ENCODE measurements at regions not wholly inside any gene's neighbourhood (a gene's known extent, or its start where the extent isn't known, plus 50 kb on each side); places are given as distances from the start of the nearest gene placed in this dataset.

DNA sequence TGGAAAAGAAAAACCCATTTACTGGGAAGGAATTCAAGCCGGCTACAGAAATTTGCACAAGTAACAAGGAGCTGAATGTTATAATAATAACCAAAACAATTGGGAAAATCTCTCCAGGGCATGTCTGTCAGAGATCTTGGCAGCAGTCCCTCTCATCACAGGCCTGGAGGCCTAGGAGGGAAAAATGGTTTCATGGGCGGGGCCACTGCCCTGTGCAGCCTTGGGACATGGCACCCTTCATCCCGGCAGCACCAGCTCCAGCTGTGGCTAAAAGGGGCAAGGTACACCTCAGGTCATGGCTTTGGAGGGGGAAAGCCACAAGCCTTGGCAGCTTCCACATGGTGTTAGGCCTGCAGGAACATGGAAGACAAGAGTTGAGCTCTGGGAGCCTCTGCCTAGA is 513.1 kb upstream of the CNKSR2 start:
- Histone ChIP-seq H3K4me2 (ENCODE audit: low read length) (no peak overlapping the region), H4K20me1 (ENCODE audit: insufficient read depth, low read length) (no peaks in the 10 kb centered on the region), H3K79me2 (ENCODE audit: insufficient read depth, low read depth, low read length) (no peaks in the 10 kb centered on the region), H3K9me3 (ENCODE audit: low read length) (no peaks in the 10 kb centered on the region), H3K4me3 (ENCODE audit: low read depth, low read length, poor library complexity, severe bottlenecking) (no peak overlapping the region), H2AFZ (ENCODE audit: low read length) (no peak overlapping the region), H3K27ac (ENCODE audit: low read depth, low read length, poor library complexity, severe bottlenecking) (no peak overlapping the region), H3K4me1 (ENCODE audit: insufficient read depth, low read length, poor library complexity, severe bottlenecking) (no peaks in the 10 kb centered on the region), H3K9me2 (ENCODE audit: insufficient read depth, low read length) (no peaks in the 10 kb centered on the region), H3K36me3 (ENCODE audit: insufficient read depth, low read length) (no peaks in the 10 kb centered on the region)
- DNase-seq (ENCODE audit: low spot score): no peak
- CTCF ChIA-PET (ENCODE audit: unreplicated experiment): no interaction called here
- no peak for TF ChIP-seq EZH2phosphoT487 (IDR thresholded peaks at IDR 0.05; ENCODE audit: borderline replicate concordance, low read depth, low read length)
- TF ChIP-seq, protein P1, sequence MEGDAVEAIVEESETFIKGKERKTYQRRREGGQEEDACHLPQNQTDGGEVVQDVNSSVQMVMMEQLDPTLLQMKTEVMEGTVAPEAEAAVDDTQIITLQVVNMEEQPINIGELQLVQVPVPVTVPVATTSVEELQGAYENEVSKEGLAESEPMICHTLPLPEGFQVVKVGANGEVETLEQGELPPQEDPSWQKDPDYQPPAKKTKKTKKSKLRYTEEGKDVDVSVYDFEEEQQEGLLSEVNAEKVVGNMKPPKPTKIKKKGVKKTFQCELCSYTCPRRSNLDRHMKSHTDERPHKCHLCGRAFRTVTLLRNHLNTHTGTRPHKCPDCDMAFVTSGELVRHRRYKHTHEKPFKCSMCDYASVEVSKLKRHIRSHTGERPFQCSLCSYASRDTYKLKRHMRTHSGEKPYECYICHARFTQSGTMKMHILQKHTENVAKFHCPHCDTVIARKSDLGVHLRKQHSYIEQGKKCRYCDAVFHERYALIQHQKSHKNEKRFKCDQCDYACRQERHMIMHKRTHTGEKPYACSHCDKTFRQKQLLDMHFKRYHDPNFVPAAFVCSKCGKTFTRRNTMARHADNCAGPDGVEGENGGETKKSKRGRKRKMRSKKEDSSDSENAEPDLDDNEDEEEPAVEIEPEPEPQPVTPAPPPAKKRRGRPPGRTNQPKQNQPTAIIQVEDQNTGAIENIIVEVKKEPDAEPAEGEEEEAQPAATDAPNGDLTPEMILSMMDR (conservative IDR thresholded peaks at IDR 0.05; ENCODE audit: low read length): no peak
- BruUV-seq (replicated peaks): no TSS peak
- POLR2A ChIA-PET: interaction anchor here (1.2 kb wide), 1 partner anchor 9 kb away, joined by 3 read pairs; no protein-coding TSS in a partner anchor
- intact Hi-C loops (cut with micrococcal nuclease; ENCODE audit: unreplicated experiment): no loop called here

GRCh38 chrX:20857746-20858145 is 516.5 kb upstream of the CNKSR2 start:
- DNase-seq (ENCODE audit: low spot score): no peak

DNA sequence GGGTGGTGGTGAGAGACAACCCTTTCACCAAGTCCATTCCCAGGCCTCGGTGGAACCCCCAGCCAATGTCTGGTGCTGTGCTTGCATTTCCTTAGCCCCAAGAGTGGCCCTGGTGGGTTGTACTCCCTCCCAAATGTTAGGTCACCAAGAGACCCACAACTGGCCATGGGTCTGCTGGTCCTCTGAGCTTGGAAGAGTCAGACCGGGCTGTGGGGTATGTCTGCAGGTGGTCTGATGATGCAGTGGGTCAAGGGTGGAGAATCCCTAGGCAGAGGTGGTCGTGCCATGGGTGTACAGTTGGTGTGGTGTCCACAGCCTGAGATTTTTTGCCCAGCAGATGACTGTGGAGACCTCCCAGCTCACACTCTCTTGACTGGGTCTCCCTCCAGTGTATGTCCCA is 535.7 kb upstream of the CNKSR2 start:
- H2AFZ ChIP-seq (ENCODE audit: low read length): no peak overlapping the region
- no peaks in the 10 kb centered on the region for H3K4me1 ChIP-seq (ENCODE audit: insufficient read depth, low read length, poor library complexity, severe bottlenecking)
- no peaks in the 10 kb centered on the region for H3K9me3 ChIP-seq (ENCODE audit: low read length)
- H3K79me2 ChIP-seq (ENCODE audit: insufficient read depth, low read depth, low read length): no peaks in the 10 kb centered on the region
- no peaks in the 10 kb centered on the region for H4K20me1 ChIP-seq (ENCODE audit: insufficient read depth, low read length)
- no peak overlapping the region for H3K27ac ChIP-seq (ENCODE audit: low read depth, low read length, poor library complexity, severe bottlenecking)
- H3K9me2 ChIP-seq (ENCODE audit: insufficient read depth, low read length): no peaks in the 10 kb centered on the region
- TF ChIP-seq, protein P1 (conservative IDR thresholded peaks at IDR 0.05; ENCODE audit: low read length): no peak
- TF ChIP-seq EZH2phosphoT487 (IDR thresholded peaks at IDR 0.05; ENCODE audit: borderline replicate concordance, low read depth, low read length): no peak
- no peak overlapping the region for H3K4me3 ChIP-seq (ENCODE audit: low read depth, low read length, poor library complexity, severe bottlenecking)
- BruUV-seq (replicated peaks): no TSS peak
- intact Hi-C loops (cut with micrococcal nuclease; ENCODE audit: unreplicated experiment): no loop called here
- ChIA-PET POLR2A (interaction anchor here (0.6 kb wide), 1 partner anchor 620 kb away, joined by 4 read pairs; no protein-coding TSS in a partner anchor), CTCF (ENCODE audit: unreplicated experiment) (no interaction called here)
- H3K36me3 ChIP-seq (ENCODE audit: insufficient read depth, low read length): no peaks in the 10 kb centered on the region
- H3K4me2 ChIP-seq (ENCODE audit: low read length): no peak overlapping the region
- no peak for DNase-seq (ENCODE audit: low spot score)

More at GRCh38 chrX:20857746-20858145, 516.5 kb upstream of the CNKSR2 start:
- BruUV-seq (replicated peaks): no TSS peak
- CTCF ChIA-PET (ENCODE audit: unreplicated experiment): no interaction called here
- Histone ChIP-seq H3K27ac (ENCODE audit: low read depth, low read length, poor library complexity, severe bottlenecking) (no peak overlapping the region), H3K4me2 (ENCODE audit: low read length) (no peak overlapping the region), H2AFZ (ENCODE audit: low read length) (no peak overlapping the region), H3K79me2 (ENCODE audit: insufficient read depth, low read depth, low read length) (no peaks in the 10 kb centered on the region), H3K9me2 (ENCODE audit: insufficient read depth, low read length) (no peaks in the 10 kb centered on the region), H3K36me3 (ENCODE audit: insufficient read depth, low read length) (no peaks in the 10 kb centered on the region), H3K4me1 (ENCODE audit: insufficient read depth, low read length, poor library complexity, severe bottlenecking) (no peaks in the 10 kb centered on the region), H3K9me3 (ENCODE audit: low read length) (no peaks in the 10 kb centered on the region), H3K4me3 (ENCODE audit: low read depth, low read length, poor library complexity, severe bottlenecking) (no peak overlapping the region), H4K20me1 (ENCODE audit: insufficient read depth, low read length) (no peaks in the 10 kb centered on the region)
- POLR2A ChIA-PET: interaction anchor here (0.6 kb wide), 1 partner anchor 14 kb away, joined by 3 read pairs; no protein-coding TSS in a partner anchor
- intact Hi-C loops (cut with micrococcal nuclease; ENCODE audit: unreplicated experiment): no loop called here
- TF ChIP-seq EZH2phosphoT487 (IDR thresholded peaks at IDR 0.05; ENCODE audit: borderline replicate concordance, low read depth, low read length): no peak
- TF ChIP-seq, protein P1 (conservative IDR thresholded peaks at IDR 0.05; ENCODE audit: low read length): no peak
